ENCODE measurements at regions not wholly inside any gene's neighbourhood (a gene's known extent, or its start where the extent isn't known, plus 50 kb on each side); places are given as distances from the start of the nearest gene placed in this dataset.

GRCh38 chr2:120486441-120486840, 140.5 kb downstream of the INHBB start:
- Mint-ChIP-seq H3K4me3 (ENCODE audit: unreplicated experiment) (no peak overlapping the region), H3K27me3 (ENCODE audit: low read depth, unreplicated experiment) (peaks cover 80% of the 10 kb centered on the region), H3K27ac (ENCODE audit: unreplicated experiment) (no peak overlapping the region)

GRCh38 chr2:120486946-120487345, 141.0 kb downstream of the INHBB start:
- H3K79me2 ChIP-seq (ENCODE audit: insufficient read depth, low read length): no peaks in the 10 kb centered on the region
- no peak overlapping the region for H3K4me2 ChIP-seq (ENCODE audit: low read length)
- H3K27ac ChIP-seq (ENCODE audit: low read depth, low read length): no peak overlapping the region
- Mint-ChIP-seq H3K4me1 (ENCODE audit: low read depth, unreplicated experiment) (no peaks in the 10 kb centered on the region), H3K27me3 (ENCODE audit: low read depth, unreplicated experiment) (peaks cover 80% of the 10 kb centered on the region), H3K4me3 (ENCODE audit: unreplicated experiment) (no peak overlapping the region), H3K27ac (ENCODE audit: unreplicated experiment) (no peak overlapping the region), H3K36me3 (ENCODE audit: low read depth, unreplicated experiment) (peaks cover 4% of the 10 kb centered on the region), H3K9me3 (ENCODE audit: unreplicated experiment) (peaks cover 11% of the 10 kb centered on the region)
- no peak overlapping the region for H3K9ac ChIP-seq (ENCODE audit: low read length)
- FAIRE-seq: no peak
- H3K4me1 ChIP-seq (ENCODE audit: insufficient read depth, low read length): no peaks in the 10 kb centered on the region
- no peaks in the 10 kb centered on the region for H3K36me3 ChIP-seq (ENCODE audit: insufficient read depth, low read length)
- H3K9me3 ChIP-seq (ENCODE audit: insufficient read depth, low read depth, low read length): no peaks in the 10 kb centered on the region
- peaks cover 11% of the 10 kb centered on the region for H3K27me3 ChIP-seq (ENCODE audit: insufficient read depth, low read length)
- no peak for TF ChIP-seq EZH2 (IDR thresholded peaks at IDR 0.05; ENCODE audit: insufficient read depth, low read length)
- no peak for TF ChIP-seq CTCF (IDR thresholded peaks at IDR 0.05; ENCODE audit: insufficient read depth, low read depth, low read length)
- H2AFZ ChIP-seq (ENCODE audit: low read depth, low read length): no peak overlapping the region
- DNase-seq (ENCODE audit: low read depth): no peak
- H3K4me3 ChIP-seq (ENCODE audit: insufficient read depth, low read depth, low read length): no peak overlapping the region
- no peaks in the 10 kb centered on the region for H4K20me1 ChIP-seq (ENCODE audit: insufficient read depth, low read length)

More at GRCh38 chr2:120486441-120486840, 140.5 kb downstream of the INHBB start:
- peaks cover 11% of the 10 kb centered on the region for H3K9me3 Mint-ChIP-seq (ENCODE audit: unreplicated experiment)
- H3K79me2 ChIP-seq (ENCODE audit: insufficient read depth, low read length): no peaks in the 10 kb centered on the region
- no peaks in the 10 kb centered on the region for H3K4me1 ChIP-seq (ENCODE audit: insufficient read depth, low read length)
- H3K9ac ChIP-seq (ENCODE audit: low read length): no peak overlapping the region
- H2AFZ ChIP-seq (ENCODE audit: low read depth, low read length): no peak overlapping the region
- FAIRE-seq (no peak), DNase-seq (ENCODE audit: low read depth) (no peak)
- H3K4me3 ChIP-seq (ENCODE audit: insufficient read depth, low read depth, low read length): no peak overlapping the region
- H3K36me3 ChIP-seq (ENCODE audit: insufficient read depth, low read length): no peaks in the 10 kb centered on the region
- no peaks in the 10 kb centered on the region for H3K4me1 Mint-ChIP-seq (ENCODE audit: low read depth, unreplicated experiment)
- H3K27me3 ChIP-seq (ENCODE audit: insufficient read depth, low read length): peaks cover 11% of the 10 kb centered on the region
- H3K4me2 ChIP-seq (ENCODE audit: low read length): no peak overlapping the region
- H3K36me3 Mint-ChIP-seq (ENCODE audit: low read depth, unreplicated experiment): peaks cover 7% of the 10 kb centered on the region
- no peak overlapping the region for H3K27ac ChIP-seq (ENCODE audit: low read depth, low read length)
- H3K9me3 ChIP-seq (ENCODE audit: insufficient read depth, low read depth, low read length): no peaks in the 10 kb centered on the region
- no peaks in the 10 kb centered on the region for H4K20me1 ChIP-seq (ENCODE audit: insufficient read depth, low read length)
- TF ChIP-seq CTCF (IDR thresholded peaks at IDR 0.05; ENCODE audit: insufficient read depth, low read depth, low read length): no peak
- TF ChIP-seq EZH2 (IDR thresholded peaks at IDR 0.05; ENCODE audit: insufficient read depth, low read length): no peak

GRCh38 chr2:120488531-120488930, 142.6 kb downstream of the INHBB start:
- Histone ChIP-seq H3K4me1 (ENCODE audit: insufficient read depth, low read length) (no peaks in the 10 kb centered on the region), H3K9me3 (ENCODE audit: insufficient read depth, low read depth, low read length) (no peaks in the 10 kb centered on the region), H3K9ac (ENCODE audit: low read length) (no peak overlapping the region), H3K79me2 (ENCODE audit: insufficient read depth, low read length) (no peaks in the 10 kb centered on the region), H3K36me3 (ENCODE audit: insufficient read depth, low read length) (no peaks in the 10 kb centered on the region), H4K20me1 (ENCODE audit: insufficient read depth, low read length) (no peaks in the 10 kb centered on the region), H2AFZ (ENCODE audit: low read depth, low read length) (no peak overlapping the region), H3K4me3 (ENCODE audit: insufficient read depth, low read depth, low read length) (no peak overlapping the region), H3K4me2 (ENCODE audit: low read length) (no peak overlapping the region), H3K27ac (ENCODE audit: low read depth, low read length) (no peak overlapping the region), H3K27me3 (ENCODE audit: insufficient read depth, low read length) (peaks cover 11% of the 10 kb centered on the region)
- H3K36me3 Mint-ChIP-seq (ENCODE audit: low read depth, unreplicated experiment): peaks cover 2% of the 10 kb centered on the region
- TF ChIP-seq EZH2 (IDR thresholded peaks at IDR 0.05; ENCODE audit: insufficient read depth, low read length): no peak
- TF ChIP-seq CTCF (IDR thresholded peaks at IDR 0.05; ENCODE audit: insufficient read depth, low read depth, low read length): no peak
- no peak overlapping the region for H3K27ac Mint-ChIP-seq (ENCODE audit: unreplicated experiment)
- no peak overlapping the region for H3K4me3 Mint-ChIP-seq (ENCODE audit: unreplicated experiment)
- FAIRE-seq (no peak), DNase-seq (ENCODE audit: low read depth) (no peak)
- peaks cover 71% of the 10 kb centered on the region for H3K27me3 Mint-ChIP-seq (ENCODE audit: low read depth, unreplicated experiment)
- peaks cover 11% of the 10 kb centered on the region for H3K9me3 Mint-ChIP-seq (ENCODE audit: unreplicated experiment)
- H3K4me1 Mint-ChIP-seq (ENCODE audit: low read depth, unreplicated experiment): no peaks in the 10 kb centered on the region

Measured in astrocyte (in vitro differentiated cells and primary cell).